GM19035 (cell line): ENCODE measurements at regions not wholly inside any gene's neighbourhood (a gene's known extent, or its start where the extent isn't known, plus 50 kb on each side); places are given as distances from the start of the nearest gene placed in this dataset.
"Not testable (repeated sequence)": the region's sequence is repeated elsewhere in the genome, so short reads cannot be mapped to it uniquely, and the experiment has no call there.

Experiments
- ATAC-seq: cut with Tn5 transposase; IDR thresholded peaks from one replicate; pipeline ENCODE4 v1.9.1; 2021; ENCODE audit not compliant: unreplicated experiment

DNA sequence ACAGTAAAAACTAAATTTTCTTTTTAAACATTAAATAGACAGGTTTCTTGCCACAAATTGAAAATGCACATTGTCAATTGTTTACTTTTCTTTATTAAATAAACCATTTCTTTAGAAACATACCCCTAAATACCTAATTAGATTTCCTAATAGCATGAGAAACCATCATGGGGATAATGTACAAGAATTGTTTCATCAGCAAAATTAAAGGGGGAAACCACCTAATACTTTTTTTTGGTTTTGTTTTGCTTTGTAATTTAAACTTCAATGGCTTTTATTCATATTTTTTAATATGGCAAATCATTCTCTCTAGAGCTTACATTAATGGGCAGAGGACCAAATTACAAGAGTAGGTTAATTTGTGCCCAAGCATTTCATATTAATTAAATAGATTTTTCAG, 987.9 kb downstream of the EPHA7 start:
- ATAC-seq, result no peak

DNA sequence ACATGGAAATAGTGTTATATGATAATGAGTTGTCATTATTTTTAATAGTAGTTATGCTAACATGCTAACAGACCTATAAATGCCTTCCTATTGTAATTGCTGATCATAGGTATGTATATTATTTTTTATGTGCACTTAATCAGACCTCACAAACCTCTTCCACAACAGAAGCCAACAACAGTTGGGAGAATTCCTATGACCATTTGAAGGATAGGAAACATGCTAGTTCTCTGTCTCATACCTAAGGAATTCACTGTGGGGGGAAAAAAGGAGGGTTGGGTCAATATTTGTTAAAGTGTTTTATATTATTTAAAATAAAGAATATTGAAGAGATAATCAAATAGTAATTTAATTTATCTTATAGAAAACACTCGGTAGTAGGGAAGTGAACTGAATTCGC, 990.9 kb downstream of the EPHA7 start:
- no peak for ATAC-seq

DNA sequence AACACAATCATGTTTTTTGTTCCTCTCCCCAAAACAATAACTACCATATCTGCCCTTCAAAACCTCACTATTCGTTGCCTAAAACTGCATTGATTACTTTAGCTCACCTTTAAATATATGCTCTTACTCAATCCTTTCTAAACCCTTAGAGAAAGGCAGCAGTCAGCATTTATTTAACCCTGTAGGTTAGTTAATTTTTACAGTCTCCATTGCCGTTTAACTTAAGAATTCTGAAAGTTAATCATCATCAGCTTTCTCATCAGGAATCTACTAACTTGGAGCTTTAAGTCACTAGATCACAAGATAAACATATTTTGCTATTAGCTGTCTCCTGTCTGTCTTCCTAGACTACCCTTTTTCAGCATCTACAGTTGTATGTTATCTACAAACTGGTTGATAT, 991.9 kb downstream of the EPHA7 start:
- ATAC-seq, result no peak

DNA sequence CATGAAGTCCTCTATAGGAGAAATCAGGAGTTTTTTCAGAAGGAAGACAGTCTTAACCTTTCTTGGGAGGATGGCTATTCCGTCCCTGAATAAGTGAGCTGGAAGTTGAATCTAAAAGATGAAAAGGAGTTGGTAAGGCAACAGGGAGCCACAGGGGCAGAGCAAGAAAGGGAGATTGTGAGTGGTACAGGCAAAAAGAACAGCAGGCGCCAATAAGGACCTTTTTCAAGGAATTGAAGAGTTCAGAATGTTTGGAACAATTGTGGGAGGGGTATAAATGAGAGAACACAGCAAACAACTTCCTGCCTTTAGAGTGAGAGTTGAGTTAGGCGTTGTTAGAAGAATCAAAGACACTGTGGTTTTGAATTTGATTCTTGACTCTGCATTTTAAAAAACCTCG, 1003.7 kb downstream of the EPHA7 start:
- ATAC-seq, result no peak

DNA sequence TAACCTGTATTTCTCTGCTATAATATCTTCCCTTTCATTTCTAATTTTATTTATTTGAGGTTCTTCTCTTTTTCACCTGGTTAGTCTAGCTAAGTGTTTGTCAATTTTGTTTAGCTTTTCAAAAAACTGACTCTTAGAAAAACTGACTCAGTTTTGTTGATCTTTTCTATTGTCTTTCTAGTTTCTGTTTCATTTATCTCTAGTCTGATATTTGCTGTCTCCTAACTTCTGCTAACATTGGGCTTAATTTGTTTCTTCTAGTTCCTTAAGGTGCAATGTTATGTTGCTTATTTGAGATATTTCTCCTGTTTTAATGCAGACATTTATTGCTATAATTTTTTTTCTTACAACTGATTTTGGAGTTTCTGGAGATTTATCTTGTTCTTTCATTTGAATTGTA, 1011.0 kb downstream of the EPHA7 start:
- no peak for ATAC-seq

DNA sequence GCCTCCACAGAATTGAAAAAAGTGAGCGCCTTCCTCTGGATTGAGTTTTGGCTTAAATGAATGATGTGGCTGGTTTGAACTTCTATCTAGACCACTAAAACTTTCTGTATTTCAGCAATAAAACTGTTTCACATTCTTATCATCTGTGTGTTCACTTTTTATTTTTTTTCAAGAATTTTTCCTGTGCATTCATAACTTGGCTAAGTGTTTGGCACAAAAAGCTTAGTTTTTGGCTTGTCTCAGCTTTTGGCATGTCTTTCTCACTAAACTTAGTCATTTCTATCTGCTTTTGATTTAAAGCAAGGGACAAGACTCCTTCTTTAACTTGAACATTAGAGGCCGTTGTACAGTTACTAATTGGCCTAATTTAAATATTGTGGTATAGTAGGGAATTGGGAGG, 1015.1 kb downstream of the EPHA7 start:
- ATAC-seq, result no peak

DNA sequence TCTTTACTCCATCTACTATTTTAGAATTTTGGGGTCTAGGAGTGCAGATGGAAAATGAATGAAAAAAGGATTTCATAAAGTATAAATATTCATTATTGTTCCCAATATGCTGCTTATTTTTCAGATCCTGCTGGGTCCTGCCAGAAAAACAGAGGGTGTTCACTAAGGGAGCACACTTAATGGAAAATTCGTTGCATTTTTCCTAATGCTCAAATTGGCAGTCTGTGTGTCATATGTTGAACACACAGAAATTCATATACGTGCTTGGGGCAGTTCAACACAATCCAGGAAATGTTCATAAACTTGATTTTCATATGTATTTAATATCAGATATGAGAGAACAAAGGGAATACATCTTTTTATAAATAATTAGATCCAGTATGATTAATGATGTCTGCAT, 1019.4 kb downstream of the EPHA7 start:
- ATAC-seq, result no peak

DNA sequence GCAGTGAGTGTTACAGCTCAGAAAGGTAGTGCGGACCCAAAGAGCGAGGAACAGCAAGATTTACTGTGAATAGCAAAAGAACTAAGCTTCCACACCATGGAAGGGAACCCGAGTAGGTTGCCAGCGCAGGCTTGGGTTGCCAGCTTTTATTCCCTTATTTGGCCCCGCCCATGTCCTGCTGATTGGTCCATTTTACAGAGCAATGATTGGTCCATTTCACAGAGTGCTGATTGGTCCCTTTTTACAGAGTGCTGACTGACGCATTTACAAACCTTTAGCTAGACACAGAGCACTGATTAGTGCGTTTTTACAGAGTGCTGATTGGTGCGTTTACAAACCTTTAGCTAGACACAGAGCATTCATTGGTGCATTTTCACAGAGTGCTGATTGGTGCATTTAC, 1030.7 kb downstream of the EPHA7 start:
- not testable (repeated sequence) for ATAC-seq

DNA sequence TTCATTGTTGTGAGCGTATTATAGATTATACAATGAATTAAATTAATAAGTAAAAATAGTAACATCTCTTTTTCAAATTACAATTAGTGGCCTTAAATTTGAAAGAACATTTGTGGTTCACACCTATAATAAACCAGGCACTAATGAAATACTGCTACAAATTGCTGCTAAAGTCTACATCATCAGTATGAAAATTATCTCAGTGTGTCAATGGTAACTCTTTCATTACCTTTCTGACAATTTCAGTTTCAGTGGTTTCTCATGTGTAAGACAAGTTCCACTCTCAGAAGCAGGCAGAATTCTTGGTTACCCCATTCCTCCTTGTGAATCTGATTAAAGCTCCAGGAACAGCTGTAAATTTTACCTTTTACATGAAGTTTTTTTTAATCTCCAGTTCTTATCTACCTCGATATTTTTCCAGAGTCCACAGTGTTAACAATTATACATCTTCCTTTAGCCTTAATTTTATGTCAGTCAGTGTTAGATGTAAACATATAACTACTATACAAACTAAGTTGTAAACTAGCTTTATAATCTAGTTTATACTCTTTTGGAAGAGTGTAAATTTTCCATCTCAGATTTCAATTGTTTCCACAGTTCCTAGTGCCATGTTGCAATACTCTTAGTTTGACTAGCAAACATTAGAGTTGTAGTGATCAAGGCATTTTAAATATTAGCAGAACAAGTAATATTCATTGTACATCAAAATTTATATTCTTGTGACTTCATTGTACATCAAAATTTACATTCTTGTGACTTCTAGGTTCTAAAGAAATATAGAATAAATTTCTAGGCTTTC, 1038.4 kb downstream of the EPHA7 start:
- peak; percentile 46 for ATAC-seq

DNA sequence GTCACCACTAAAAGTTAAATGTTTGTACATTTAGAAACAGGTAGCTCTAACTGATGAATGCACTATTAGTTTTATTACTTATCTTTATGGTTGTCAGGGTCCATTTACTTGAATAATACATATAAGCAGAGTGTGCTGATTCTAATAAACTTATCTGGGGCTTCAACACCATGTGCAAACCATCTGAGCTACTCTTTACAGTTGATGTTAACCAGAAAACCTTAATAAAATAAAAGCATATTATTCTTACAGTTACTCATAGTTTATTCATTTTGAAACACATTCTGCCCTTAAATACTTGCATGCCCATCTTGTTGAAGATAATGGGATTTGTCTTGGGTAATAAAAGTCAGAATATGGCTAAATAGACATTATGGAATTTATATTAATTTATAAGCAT, 1042.2 kb downstream of the EPHA7 start:
- ATAC-seq, result no peak

DNA sequence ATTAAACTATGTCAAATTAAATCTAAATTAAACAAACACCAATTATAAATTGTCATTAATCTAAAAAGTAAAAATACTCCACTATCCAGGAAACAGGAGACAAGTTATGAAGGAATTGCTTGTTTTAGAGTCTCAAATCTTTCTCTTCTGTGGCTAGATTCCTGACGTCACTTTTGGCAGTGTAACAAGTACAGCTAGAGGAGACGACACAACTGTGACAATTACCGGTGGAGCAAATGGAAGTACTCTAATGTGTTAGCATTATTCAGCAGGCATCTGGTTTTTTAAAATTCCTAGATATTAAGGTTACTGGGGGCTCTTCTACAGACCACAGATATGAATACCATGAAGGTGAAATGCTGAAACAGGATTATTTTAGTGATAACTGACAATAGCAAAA, 1042.7 kb downstream of the EPHA7 start:
- no peak for ATAC-seq

DNA sequence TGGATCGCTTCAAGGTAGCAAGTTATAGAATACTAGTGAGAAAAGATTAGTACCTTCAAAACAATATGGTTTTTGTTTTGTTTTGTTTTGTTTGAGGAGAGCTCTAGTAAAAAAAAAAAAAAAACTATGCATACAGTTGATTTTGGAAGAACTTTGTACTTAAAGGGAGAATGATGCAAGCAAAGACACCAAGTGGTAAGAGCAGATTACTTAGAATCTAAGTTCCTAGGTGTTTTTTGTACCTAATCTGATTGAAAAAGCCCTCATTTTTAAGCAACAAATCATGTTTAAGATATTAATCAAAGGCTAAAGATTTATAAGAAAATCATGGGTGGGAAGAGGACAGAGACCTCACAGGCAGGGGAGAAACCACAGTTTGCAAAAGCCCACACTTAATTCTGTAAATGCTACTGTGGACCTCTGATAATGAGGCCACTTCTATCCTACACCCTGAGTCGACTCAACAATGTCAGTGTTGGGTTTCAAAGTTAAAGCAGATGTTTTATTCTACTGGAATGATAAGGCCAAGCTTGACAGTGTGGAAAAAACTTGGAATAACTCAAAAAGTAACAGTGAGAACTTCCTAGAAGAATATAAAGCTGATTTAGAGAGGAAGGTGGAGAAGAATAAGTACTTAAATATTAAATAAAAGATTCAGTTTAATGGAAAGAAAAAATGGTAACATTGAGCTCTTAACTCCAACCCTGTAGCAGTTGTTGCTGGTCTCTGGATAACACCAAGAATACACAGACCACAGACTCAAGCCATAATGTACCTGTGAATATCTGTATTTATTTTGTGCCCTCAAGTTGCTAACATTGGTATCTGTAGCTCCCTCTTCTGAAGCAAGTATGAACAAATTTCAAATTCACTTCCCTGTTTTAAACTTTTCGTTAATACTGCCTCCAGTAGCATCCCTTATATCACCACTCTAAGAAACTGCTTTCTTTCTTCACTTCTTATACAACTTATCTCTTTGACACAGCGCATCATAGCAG, 1047.8 kb downstream of the EPHA7 start:
- no peak for ATAC-seq

DNA sequence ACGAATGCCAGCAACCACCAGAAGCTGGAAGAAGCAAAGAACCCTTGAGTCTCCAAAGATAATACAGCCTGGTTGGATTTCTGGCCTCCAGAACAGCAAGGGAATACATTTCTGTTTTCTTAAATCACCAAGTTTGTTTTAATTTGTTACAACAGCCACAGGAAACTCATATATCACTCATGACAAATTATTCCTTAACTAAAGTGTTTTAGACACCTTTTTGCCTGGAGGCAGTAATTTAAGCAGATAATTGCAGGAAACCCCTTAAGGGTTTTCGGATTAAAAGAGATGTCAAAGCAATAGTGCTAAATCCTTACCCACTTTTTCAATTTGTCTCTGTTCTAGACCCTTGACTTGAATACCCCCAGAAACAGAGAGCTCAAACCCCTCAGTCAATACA, 1050.0 kb downstream of the EPHA7 start:
- ATAC-seq, result no peak

DNA sequence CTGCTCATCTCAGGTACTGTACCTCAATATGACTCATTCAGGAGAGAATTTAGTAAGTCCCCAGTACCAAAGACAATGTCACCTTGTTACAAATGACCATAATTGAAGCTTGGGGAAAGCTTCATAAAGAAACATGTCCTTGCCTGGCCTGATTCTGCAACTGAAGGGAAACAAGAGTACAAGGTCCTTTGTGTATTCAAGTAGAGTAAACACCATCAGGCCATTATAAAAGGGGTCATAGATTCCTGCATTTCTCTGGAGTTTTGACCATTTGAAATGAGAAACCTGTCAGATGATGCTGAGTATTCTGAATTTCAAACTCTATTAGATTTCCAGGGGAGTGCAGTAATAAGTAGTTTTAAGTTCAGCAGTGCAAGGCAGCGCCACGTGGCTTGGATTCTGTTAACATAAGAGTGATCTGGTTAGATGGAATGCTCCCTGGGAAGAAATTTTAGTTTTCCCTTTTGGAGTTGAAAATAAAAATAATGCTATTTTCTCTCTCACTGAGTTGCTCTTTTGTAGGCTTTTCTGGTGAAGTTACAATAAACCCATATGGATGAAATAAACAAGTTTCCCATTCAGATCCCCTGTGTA, 1054.3 kb downstream of the EPHA7 start:
- ATAC-seq, result no peak

DNA sequence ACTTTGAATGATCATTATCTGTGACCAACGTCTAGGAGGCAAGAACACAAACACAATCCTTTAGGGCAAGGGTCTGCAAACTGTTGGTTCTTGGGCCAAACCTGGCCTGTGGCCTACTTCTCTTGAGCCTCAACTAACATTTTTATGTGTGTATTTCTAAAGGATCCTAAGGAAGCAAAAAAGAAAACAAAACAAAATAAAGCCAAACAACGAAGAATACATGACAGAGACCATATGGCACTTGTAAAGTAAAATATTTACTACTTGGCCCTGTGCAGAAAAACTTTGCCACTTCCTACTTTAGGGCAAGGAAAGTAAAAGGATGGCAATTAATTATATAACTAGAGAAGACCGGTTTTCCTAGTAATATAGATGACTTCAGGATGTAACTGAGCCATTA, 1056.2 kb downstream of the EPHA7 start:
- no peak for ATAC-seq

DNA sequence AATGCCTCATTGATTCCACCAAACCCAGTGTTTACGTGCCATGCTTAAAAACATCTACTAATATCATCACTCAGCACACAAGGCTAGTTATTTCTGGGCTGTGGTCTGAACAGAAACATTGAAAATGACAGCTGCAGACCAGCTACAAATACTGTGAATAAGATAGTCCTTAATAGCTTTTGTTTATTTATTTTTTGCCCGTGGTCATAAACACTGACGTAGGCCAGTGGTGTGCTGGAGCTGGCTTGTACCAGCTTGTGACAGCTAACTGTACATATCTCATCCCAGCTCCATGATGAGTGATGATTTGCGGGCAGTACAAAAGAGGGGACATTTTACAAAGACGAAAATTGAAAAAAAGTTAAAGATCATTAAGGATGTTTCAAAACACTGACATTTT, 1057.0 kb downstream of the EPHA7 start:
- ATAC-seq, result no peak

DNA sequence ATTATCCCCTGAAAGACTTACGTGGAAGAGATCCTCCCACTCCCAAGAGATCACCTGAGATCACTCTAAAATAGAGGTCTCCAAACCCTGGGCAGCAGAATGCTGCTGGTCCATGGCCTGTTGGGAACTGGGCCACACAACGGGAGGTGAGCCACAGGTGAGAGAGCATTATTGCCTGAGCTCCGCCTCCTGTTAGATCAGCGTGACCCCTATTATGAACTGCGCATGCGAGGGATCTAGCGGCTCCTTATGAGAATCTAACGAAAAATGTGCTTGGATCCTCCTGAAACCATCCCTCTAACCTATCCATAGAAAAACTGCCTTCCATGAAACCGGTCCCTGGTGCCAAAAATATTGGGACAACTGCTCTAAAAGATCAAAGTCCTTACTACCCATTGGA, 1057.4 kb downstream of the EPHA7 start:
- ATAC-seq, result no peak

DNA sequence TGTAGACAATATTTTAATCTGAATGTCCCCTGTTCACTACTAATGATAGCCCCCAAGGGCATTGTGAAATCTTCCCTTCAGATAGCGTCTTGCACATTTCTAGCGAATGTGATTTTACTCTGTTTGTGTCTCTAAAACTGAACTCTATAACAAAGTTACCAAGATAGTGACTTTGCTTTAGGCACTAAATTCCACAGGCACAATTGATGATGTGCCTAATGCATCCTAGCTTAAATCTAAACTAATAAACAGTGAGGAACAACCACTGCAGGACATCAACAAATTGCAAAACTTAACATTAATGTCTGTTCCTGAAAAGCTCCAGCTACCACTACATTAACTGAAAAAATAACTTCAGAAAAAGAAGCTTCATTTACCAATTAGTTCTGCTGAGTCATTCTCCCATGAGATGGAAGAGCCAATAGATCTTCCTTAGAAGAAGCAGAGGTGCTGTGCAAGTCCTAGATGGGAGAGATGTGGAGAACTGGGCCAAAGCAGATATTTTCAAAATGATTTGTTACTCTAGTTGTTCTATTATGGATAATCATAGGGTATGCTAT, 1065.0 kb downstream of the EPHA7 start:
- no peak for ATAC-seq

DNA sequence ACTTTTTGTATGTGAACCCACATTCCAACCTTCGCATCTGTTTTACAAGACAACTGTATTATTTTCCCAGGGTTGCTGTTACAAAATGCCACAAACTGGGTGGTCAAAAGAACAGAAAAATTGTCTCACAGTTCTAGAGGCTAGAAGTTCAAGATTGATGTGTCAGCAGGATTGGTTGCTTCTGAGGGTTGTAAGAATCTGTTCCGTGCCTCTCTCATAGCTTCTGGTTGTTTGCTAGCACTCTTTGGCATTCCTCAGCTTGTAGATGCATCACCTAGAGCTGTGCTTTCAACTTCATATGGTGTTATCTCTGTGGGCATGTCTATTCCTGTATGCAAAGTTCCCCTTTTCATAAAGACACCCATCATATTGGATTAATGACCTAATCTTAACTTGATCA, 1067.2 kb downstream of the EPHA7 start:
- ATAC-seq, result no peak

DNA sequence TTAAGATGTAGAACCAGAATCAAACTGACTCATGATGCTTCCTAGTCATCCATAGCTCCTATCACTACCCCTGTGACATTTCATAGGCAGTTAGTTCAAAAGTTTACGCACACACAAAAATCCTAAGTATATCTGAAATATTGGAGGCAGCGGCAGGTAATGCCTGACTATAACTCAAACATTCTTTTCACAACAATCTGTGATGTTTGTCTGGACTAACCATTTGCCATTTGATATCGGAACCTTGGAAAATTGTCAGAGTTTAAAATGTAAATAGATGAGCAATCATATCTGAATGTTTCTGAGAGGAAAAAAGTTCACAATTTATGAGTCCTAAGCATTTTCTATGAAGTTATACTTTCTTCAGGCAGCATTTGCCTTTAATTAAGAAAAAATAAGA, 1078.2 kb downstream of the EPHA7 start:
- ATAC-seq, result no peak

DNA sequence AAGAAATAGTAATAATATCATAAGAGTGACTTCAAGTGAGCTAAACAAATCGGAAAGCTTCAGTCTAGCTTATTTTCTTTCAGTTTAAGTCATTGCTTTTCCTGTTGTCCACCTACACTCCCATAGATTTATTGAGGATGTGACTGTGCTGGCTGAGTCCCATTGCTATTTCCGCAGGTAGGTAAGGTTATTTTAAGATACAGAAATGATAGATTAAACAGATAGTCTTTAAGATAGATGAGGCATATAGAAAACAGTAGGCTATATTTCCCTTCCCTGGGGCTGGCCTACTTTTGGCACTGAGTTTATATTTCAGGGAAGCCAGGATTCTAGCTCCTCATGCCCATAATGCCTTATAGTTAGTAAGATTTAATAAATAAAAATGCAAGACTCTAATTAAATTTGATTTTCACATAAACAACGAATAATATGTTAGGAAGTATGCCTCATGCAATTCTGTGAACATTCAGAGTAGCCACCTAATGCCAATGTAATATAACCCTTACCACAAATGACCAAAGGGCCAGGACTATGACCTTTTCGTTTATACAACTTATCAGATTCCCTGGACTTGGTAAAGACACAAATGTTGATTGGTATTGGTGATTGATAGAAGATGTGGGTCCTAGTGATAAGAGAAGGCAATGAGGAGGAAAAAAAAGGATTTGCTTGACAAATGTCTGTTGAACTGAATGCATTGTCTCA, 1079.3 kb downstream of the EPHA7 start:
- no peak for ATAC-seq
